ENCODE measurements at regions not wholly inside any gene's neighbourhood (a gene's known extent, or its start where the extent isn't known, plus 50 kb on each side); places are given as distances from the start of the nearest gene placed in this dataset.

GRCh38 chr4:86446996-86447395, 87.1 kb upstream of the MAPK10 start:
- POLR2A ChIA-PET, result no interaction called here

DNA sequence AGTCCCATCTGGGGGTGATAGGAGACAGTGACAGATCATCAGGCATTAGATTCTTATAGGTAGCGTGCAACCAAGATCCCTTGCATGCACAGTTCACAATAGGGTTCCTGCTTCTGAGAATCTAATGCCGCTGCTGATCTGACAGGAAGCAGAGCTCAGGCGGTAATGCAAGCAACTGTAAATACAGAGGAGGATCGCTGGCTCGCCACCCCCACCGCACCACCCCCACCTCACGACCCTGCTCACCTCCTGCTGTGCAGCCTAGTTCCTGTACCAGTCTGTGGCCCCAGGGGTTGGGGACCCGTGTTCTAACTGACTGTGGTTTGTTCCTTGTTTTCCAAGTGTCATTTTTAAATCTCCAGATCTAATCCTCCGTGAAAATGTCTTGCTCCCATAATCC, 89.0 kb upstream of the MAPK10 start:
- ATAC-seq, result no peak
- Mint-ChIP-seq H3K36me3 (ENCODE audit: low read depth) (no peaks in the 10 kb centered on the region), H3K4me1 (ENCODE audit: low read depth) (no peaks in the 10 kb centered on the region), H3K4me3 (no peak overlapping the region), H3K27me3 (peaks cover 1% of the 10 kb centered on the region), H3K27ac (no peak overlapping the region), H3K9me3 (peaks cover 2% of the 10 kb centered on the region)
- TF ChIP-seq, protein P1, sequence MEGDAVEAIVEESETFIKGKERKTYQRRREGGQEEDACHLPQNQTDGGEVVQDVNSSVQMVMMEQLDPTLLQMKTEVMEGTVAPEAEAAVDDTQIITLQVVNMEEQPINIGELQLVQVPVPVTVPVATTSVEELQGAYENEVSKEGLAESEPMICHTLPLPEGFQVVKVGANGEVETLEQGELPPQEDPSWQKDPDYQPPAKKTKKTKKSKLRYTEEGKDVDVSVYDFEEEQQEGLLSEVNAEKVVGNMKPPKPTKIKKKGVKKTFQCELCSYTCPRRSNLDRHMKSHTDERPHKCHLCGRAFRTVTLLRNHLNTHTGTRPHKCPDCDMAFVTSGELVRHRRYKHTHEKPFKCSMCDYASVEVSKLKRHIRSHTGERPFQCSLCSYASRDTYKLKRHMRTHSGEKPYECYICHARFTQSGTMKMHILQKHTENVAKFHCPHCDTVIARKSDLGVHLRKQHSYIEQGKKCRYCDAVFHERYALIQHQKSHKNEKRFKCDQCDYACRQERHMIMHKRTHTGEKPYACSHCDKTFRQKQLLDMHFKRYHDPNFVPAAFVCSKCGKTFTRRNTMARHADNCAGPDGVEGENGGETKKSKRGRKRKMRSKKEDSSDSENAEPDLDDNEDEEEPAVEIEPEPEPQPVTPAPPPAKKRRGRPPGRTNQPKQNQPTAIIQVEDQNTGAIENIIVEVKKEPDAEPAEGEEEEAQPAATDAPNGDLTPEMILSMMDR (IDR thresholded peaks at IDR 0.05), result no peak
- no peak for DNase-seq
- ChIA-PET CTCF (no interaction called here), POLR2A (no interaction called here)
- intact Hi-C loops (cut with micrococcal nuclease), result no loop called here

More at GRCh38 chr4:86446996-86447395, 87.1 kb upstream of the MAPK10 start:
- H3K4me1 Mint-ChIP-seq (ENCODE audit: low read depth), result no peaks in the 10 kb centered on the region
- ATAC-seq (no peak), DNase-seq (no peak)
- TF ChIP-seq, protein P1 (IDR thresholded peaks at IDR 0.05), result no peak
- CTCF ChIA-PET, result no interaction called here
- H3K36me3 Mint-ChIP-seq (ENCODE audit: low read depth), result no peaks in the 10 kb centered on the region
- H3K4me3 Mint-ChIP-seq, result no peak overlapping the region
- intact Hi-C loops (cut with micrococcal nuclease), result no loop called here
- H3K27me3 Mint-ChIP-seq, result peaks cover 1% of the 10 kb centered on the region
- peaks cover 2% of the 10 kb centered on the region for H3K9me3 Mint-ChIP-seq
- no peak overlapping the region for H3K27ac Mint-ChIP-seq

DNA sequence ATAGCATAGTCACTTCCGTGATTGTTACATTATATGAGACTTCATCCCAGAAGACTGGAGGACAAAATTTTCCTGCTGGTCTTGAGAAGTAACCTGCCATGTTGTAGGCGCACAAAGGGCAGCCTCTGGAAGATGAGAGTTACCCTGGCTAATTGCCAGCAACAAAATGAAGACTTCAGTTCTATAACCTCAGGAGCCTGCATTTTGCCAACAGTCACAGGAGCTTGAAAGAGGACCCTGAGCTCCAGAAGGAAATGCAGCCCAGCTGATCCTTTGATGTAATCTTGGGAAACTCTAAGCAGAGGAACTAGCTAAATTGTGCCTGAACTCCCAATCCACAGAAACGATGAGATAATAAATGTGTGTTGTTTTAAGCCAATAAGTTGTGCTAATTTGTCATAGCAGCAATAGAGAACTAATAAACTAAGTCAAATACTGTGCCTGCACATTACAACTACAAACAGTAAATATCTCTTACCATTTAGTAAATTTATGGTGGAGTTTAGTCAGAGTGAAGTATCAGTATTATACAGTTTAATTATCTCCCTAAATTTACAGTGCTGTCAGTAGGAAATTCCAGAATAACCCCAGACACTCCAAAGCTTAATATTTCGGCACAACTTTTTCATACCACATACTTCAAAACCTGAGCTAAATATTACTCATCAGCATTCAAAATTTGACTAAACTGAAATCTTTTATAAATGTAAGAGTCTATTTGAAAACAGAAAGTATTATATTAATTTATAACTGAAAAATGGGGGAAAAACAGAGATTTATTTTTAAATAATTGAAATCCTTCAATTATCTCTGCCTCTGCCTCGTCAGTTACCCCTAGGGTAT, 90.1 kb upstream of the MAPK10 start:
- POLR2A ChIA-PET, result no interaction called here
- intact Hi-C loops (cut with micrococcal nuclease), result no loop called here
- no peak overlapping the region for H3K4me3 Mint-ChIP-seq

DNA sequence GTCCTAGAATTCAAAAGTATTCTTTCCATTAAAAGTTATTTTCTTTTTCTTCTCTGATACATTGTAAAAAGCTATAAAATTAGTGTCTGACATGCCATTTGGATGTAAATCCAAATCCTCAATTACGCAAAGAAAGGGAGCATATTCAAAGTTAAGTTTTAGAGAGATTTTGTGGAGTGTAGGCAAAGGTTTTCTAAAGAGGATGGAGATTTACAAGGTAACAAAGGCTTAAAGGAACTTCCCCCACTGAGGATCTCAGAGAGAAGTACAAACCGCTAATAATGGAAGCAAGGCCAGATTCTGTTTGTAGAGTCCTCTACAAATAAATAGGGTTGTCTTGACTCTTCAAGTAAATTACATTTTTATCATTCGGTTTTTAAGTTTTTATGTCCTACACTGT, 91.0 kb upstream of the MAPK10 start:
- no peak for ATAC-seq
- Mint-ChIP-seq H3K4me3 (no peak overlapping the region), H3K4me1 (ENCODE audit: low read depth) (no peaks in the 10 kb centered on the region), H3K9me3 (no peaks in the 10 kb centered on the region), H3K27ac (no peak overlapping the region), H3K27me3 (peaks cover 1% of the 10 kb centered on the region), H3K36me3 (ENCODE audit: low read depth) (no peaks in the 10 kb centered on the region)
- TF ChIP-seq, protein P1 (IDR thresholded peaks at IDR 0.05), result no peak
- POLR2A ChIA-PET, result no interaction called here
- intact Hi-C loops (cut with micrococcal nuclease), result no loop called here
- CTCF ChIA-PET, result no interaction called here
- no peak for DNase-seq

More for the DNA sequence above, 90.1 kb upstream of the MAPK10 start:
- ATAC-seq (no peak), DNase-seq (no peak)
- Mint-ChIP-seq H3K36me3 (ENCODE audit: low read depth) (no peaks in the 10 kb centered on the region), H3K9me3 (no peaks in the 10 kb centered on the region), H3K27ac (no peak overlapping the region), H3K4me1 (ENCODE audit: low read depth) (no peaks in the 10 kb centered on the region), H3K27me3 (peaks cover 1% of the 10 kb centered on the region)
- TF ChIP-seq, protein P1 (IDR thresholded peaks at IDR 0.05), result no peak
- CTCF ChIA-PET, result no interaction called here

GRCh38 chr4:86451560-86452330, 91.9 kb upstream of the MAPK10 start:
- H3K27ac Mint-ChIP-seq, result no peak overlapping the region
- DNase-seq (no peak), ATAC-seq (no peak)
- POLR2A ChIA-PET, result interaction anchor here (0.6 kb wide), 1 partner anchor 50 kb away, joined by 5 read pairs; no protein-coding TSS in a partner anchor
- H3K36me3 Mint-ChIP-seq (ENCODE audit: low read depth), result no peaks in the 10 kb centered on the region
- intact Hi-C loops (cut with micrococcal nuclease), result no loop called here
- TF ChIP-seq, protein P1 (IDR thresholded peaks at IDR 0.05), result no peak
- no peaks in the 10 kb centered on the region for H3K4me1 Mint-ChIP-seq (ENCODE audit: low read depth)
- CTCF ChIA-PET, result no interaction called here
- H3K27me3 Mint-ChIP-seq, result peaks cover 1% of the 10 kb centered on the region
- no peaks in the 10 kb centered on the region for H3K9me3 Mint-ChIP-seq
- H3K4me3 Mint-ChIP-seq, result no peak overlapping the region

All from activated CD8-positive, alpha-beta T cell treated with anti-CD3 and anti-CD28 coated beads for 36 hours (primary cell).